ENCODE measurements at regions not wholly inside any gene's neighbourhood (a gene's known extent, or its start where the extent isn't known, plus 50 kb on each side); places are given as distances from the start of the nearest gene placed in this dataset.

- no peaks in the 10 kb centered on the region for H3K4me1 Mint-ChIP-seq (ENCODE audit: low read depth)
- H3K4me3 Mint-ChIP-seq: no peak overlapping the region
- H3K27ac Mint-ChIP-seq: no peak overlapping the region
- no peaks in the 10 kb centered on the region for H3K36me3 Mint-ChIP-seq (ENCODE audit: low read depth)
- H3K9me3 Mint-ChIP-seq: no peaks in the 10 kb centered on the region
- intact Hi-C loops (cut with micrococcal nuclease): no loop called here
- no peaks in the 10 kb centered on the region for H3K27me3 Mint-ChIP-seq
Observed at GRCh38 chr4:37138019-37138653, 106.4 kb upstream of the NWD2 start.

- Mint-ChIP-seq H3K4me1 (ENCODE audit: low read depth) (no peaks in the 10 kb centered on the region), H3K36me3 (ENCODE audit: low read depth) (no peaks in the 10 kb centered on the region), H3K9me3 (no peaks in the 10 kb centered on the region), H3K4me3 (no peak overlapping the region), H3K27ac (no peak overlapping the region), H3K27me3 (no peaks in the 10 kb centered on the region)
- intact Hi-C loops (cut with micrococcal nuclease): no loop called here
Observed at GRCh38 chr4:37138789-37139188, 105.8 kb upstream of the NWD2 start.

- Mint-ChIP-seq H3K36me3 (ENCODE audit: low read depth) (no peaks in the 10 kb centered on the region), H3K9me3 (peaks cover 4% of the 10 kb centered on the region), H3K4me1 (ENCODE audit: low read depth) (no peaks in the 10 kb centered on the region), H3K27ac (no peak overlapping the region), H3K4me3 (no peak overlapping the region), H3K27me3 (no peaks in the 10 kb centered on the region)
- intact Hi-C loops (cut with micrococcal nuclease): no loop called here
Observed at GRCh38 chr4:37139987-37140386, 104.6 kb upstream of the NWD2 start.

DNA sequence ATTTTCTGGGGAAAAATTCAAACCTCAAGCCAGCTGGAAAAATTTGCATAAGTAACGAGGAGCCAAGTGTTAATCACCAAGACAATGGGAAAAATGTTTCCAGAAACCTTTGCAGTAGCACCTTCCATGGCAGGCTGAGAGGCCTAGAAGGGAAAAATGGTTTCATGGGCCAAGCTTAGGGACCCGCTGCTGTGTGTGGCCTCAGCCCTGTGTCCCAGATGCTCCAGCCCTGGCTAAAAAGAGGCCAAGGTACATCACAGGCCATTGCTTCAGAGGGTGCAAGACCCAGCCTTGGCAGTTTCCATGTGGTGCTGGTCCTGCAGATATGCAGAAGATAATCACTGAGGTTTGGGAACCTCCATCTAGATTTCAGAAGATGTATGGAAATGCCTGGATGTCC is 98.3 kb upstream of the NWD2 start:
- Mint-ChIP-seq H3K27ac (no peak overlapping the region), H3K4me1 (ENCODE audit: low read depth) (no peaks in the 10 kb centered on the region), H3K4me3 (no peak overlapping the region), H3K36me3 (ENCODE audit: low read depth) (no peaks in the 10 kb centered on the region), H3K27me3 (no peaks in the 10 kb centered on the region), H3K9me3 (peaks cover 29% of the 10 kb centered on the region)
- intact Hi-C loops (cut with micrococcal nuclease): no loop called here

- Mint-ChIP-seq H3K36me3 (ENCODE audit: low read depth) (no peaks in the 10 kb centered on the region), H3K27me3 (no peaks in the 10 kb centered on the region), H3K4me1 (ENCODE audit: low read depth) (no peaks in the 10 kb centered on the region), H3K27ac (no peak overlapping the region), H3K4me3 (no peak overlapping the region), H3K9me3 (no peaks in the 10 kb centered on the region)
- intact Hi-C loops (cut with micrococcal nuclease): no loop called here
Observed at GRCh38 chr4:37157476-37158167, 86.9 kb upstream of the NWD2 start.

- no peak overlapping the region for H3K27ac Mint-ChIP-seq
- no peaks in the 10 kb centered on the region for H3K4me1 Mint-ChIP-seq (ENCODE audit: low read depth)
- H3K36me3 Mint-ChIP-seq (ENCODE audit: low read depth): no peaks in the 10 kb centered on the region
- no peak overlapping the region for H3K4me3 Mint-ChIP-seq
- intact Hi-C loops (cut with micrococcal nuclease): no loop called here
- no peaks in the 10 kb centered on the region for H3K27me3 Mint-ChIP-seq
- H3K9me3 Mint-ChIP-seq: no peaks in the 10 kb centered on the region
Observed at GRCh38 chr4:37160653-37161052, 83.9 kb upstream of the NWD2 start.

DNA sequence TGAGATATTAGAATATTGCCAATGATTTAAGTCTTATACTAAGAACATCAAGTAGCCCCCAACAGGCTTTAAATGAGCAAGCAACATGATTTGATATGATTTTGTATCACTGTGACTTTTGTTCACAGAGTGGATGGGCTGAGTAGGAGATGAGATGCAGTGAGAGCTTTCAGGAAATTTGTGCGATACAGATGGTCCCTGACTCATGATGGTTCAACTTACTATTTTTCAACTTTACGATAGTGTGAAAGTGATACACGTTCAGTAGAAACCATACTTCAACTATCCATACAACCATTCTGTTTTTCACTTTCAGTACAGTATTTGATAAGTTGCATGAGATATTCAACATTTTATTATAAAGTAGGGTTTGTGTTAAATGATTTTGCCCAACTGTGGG is 78.7 kb upstream of the NWD2 start:
- no peak overlapping the region for H3K4me3 Mint-ChIP-seq
- H3K27ac Mint-ChIP-seq: no peak overlapping the region
- intact Hi-C loops (cut with micrococcal nuclease): no loop called here
- no peaks in the 10 kb centered on the region for H3K9me3 Mint-ChIP-seq
- no peaks in the 10 kb centered on the region for H3K4me1 Mint-ChIP-seq (ENCODE audit: low read depth)
- no peaks in the 10 kb centered on the region for H3K36me3 Mint-ChIP-seq (ENCODE audit: low read depth)
- H3K27me3 Mint-ChIP-seq: no peaks in the 10 kb centered on the region

DNA sequence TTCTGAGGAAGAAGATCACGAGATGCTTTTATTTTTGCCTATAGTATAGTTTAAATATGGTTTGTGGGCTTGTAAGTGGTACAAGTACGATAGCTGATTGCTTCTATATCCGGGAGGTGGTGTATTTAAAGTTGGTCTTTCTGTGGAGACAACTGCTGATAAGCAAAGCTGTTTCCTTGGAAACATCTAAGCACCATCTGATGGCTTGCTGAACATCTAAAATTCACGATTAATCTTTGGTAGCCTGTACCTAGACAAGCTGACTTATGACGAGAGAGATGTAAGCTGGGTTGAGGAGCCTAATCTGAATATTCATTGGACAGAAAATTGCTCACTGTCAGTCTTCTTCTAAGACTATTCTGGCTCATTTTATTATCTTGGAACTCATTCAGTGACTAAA is 74.6 kb upstream of the NWD2 start:
- Mint-ChIP-seq H3K4me3 (no peak overlapping the region), H3K27me3 (no peaks in the 10 kb centered on the region), H3K27ac (no peak overlapping the region), H3K36me3 (ENCODE audit: low read depth) (no peaks in the 10 kb centered on the region), H3K4me1 (ENCODE audit: low read depth) (no peaks in the 10 kb centered on the region), H3K9me3 (peaks cover 6% of the 10 kb centered on the region)
- intact Hi-C loops (cut with micrococcal nuclease): no loop called here

- Mint-ChIP-seq H3K4me3 (no peak overlapping the region), H3K9me3 (no peaks in the 10 kb centered on the region), H3K27ac (no peak overlapping the region), H3K27me3 (no peaks in the 10 kb centered on the region), H3K36me3 (ENCODE audit: low read depth) (no peaks in the 10 kb centered on the region), H3K4me1 (ENCODE audit: low read depth) (no peaks in the 10 kb centered on the region)
- intact Hi-C loops (cut with micrococcal nuclease): no loop called here
Observed at GRCh38 chr4:37188100-37188499, 56.4 kb upstream of the NWD2 start.
